ENCODE measurements at regions not wholly inside any gene's neighbourhood (a gene's known extent, or its start where the extent isn't known, plus 50 kb on each side); places are given as distances from the start of the nearest gene placed in this dataset.

- TF ChIP-seq ZBTB4 (CRISPR knock-in tag; IDR thresholded peaks at IDR 0.05), result no peak
- no peak for TF ChIP-seq KAT2A (conservative IDR thresholded peaks at IDR 0.05; ENCODE audit: control insufficient read depth, low read depth, low read length)
These were observed 282.1 kb upstream of the TMEM161B start (continued) for GRCh38 chr5:88550736-88551135.

DNA sequence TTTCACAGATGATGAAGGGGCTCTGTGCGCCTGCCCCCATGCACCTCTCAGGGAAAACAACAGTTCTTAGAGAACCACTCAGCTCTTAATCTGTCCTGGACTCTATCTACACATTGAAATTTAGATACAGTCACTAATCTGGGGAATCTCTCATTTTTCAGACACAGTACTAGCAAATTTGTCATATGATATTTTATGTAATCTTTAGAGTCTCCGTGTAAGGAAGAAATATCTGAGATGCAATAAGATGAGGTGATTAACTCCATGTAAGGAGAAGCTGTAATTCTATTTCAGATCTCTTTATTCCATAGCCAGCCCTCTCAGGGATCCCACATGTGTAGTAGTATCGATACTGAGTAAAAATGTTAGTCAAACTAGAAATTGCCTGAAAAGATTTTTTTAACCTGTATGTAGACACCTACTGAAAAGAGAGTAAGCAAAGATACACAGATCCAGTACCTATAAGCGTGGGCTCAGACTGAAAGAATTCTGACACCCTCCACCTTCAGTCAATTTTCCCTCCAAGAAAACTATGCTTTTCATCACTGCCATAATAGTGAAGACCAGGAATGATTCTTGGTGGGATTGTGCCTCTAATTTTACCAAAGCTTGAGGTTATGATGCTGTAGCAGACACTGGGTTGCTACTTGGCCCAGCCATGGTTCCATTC lies 279.6 kb upstream of the TMEM161B start:
- ChIA-PET SMC1A (ENCODE audit: uncharacterized antibody, unreplicated experiment) (no interaction called here), CTCF (no interaction called here), POLR2A (no interaction called here), RAD21 (ENCODE audit: unreplicated experiment) (no interaction called here)
- H3K4me2 ChIP-seq (ENCODE audit: control insufficient read depth, insufficient read depth), result no peak overlapping the region
- H3K4me1 ChIP-seq (ENCODE audit: control insufficient read depth, insufficient read depth, low read length), result no peaks in the 10 kb centered on the region
- H3K27me3 ChIP-seq (replicated peaks in 1 of 2; ENCODE audit: control insufficient read depth in 2 of 2, insufficient read depth in 2 of 2, low read length in 1 of 2), result no peaks in the 10 kb centered on the region
- no peak for ATAC-seq
- H3K79me2 ChIP-seq (ENCODE audit: control insufficient read depth, insufficient read depth, low read length), result no peaks in the 10 kb centered on the region
- no peak for TF ChIP-seq SRF (IDR thresholded peaks at IDR 0.05; ENCODE audit: low read depth in 2 of 2, low read length in 2 of 2)
- no peak for TF ChIP-seq TCF7 (IDR thresholded peaks at IDR 0.05; ENCODE audit: borderline replicate concordance)
- no peak for TF ChIP-seq HDAC2 (IDR thresholded peaks at IDR 0.05)
- TF ChIP-seq SMAD5 (IDR thresholded peaks at IDR 0.05; ENCODE audit: low read depth), result no peak
- no peak for TF ChIP-seq HCFC1 (IDR thresholded peaks at IDR 0.05; ENCODE audit: low read length)
- no peak for TF ChIP-seq TARDBP (IDR thresholded peaks at IDR 0.05; ENCODE audit: borderline replicate concordance)
- TF ChIP-seq TCF3 (IDR thresholded peaks at IDR 0.05; ENCODE audit: borderline replicate concordance, insufficient read depth, low read depth, low read length), result no peak
- no peak for TF ChIP-seq GATAD2B (conservative IDR thresholded peaks at IDR 0.05; ENCODE audit: low read depth)
- TF ChIP-seq DPF2 (IDR thresholded peaks at IDR 0.05), result no peak
- no peak for TF ChIP-seq TBL1XR1 (IDR thresholded peaks at IDR 0.05; ENCODE audit: low read depth, low read length)
- TF ChIP-seq ATF7 (IDR thresholded peaks at IDR 0.05; ENCODE audit: low read depth), result no peak
- no peak for TF ChIP-seq MEF2B (IDR thresholded peaks at IDR 0.05; ENCODE audit: partially characterized antibody, poor library complexity, severe bottlenecking)
- TF ChIP-seq EED (IDR thresholded peaks at IDR 0.05; ENCODE audit: low read depth), result no peak
- TF ChIP-seq LARP7 (IDR thresholded peaks at IDR 0.05), result no peak
- no peak for TF ChIP-seq PML (IDR thresholded peaks at IDR 0.05; ENCODE audit: low read length)
- TF ChIP-seq MYB (IDR thresholded peaks at IDR 0.05; ENCODE audit: borderline replicate concordance, low read depth, low read length), result no peak
- TF ChIP-seq MTA3 (IDR thresholded peaks at IDR 0.05; ENCODE audit: borderline replicate concordance, low read length), result no peak
- no peak for TF ChIP-seq FOS (IDR thresholded peaks at IDR 0.05; ENCODE audit: borderline replicate concordance, extremely low read depth, insufficient read length)
- no peak for TF ChIP-seq CTCF (IDR thresholded peaks at IDR 0.05 in 2 of 3, conservative IDR thresholded peaks at IDR 0.05 in 1 of 3; ENCODE audit: control insufficient read depth in 2 of 3, extremely low read depth in 1 of 3, insufficient read depth in 1 of 3, low read depth in 3 of 3, low read length in 3 of 3)
- TF ChIP-seq SPI1 (IDR thresholded peaks at IDR 0.05; ENCODE audit: borderline replicate concordance, insufficient read depth, low read depth, low read length), result no peak
- no peaks in the 10 kb centered on the region for H4K20me1 ChIP-seq (ENCODE audit: control insufficient read depth, insufficient read depth)
- no peak for FAIRE-seq
- WGBS (ENCODE audit: insufficient coverage, insufficient replicate concordance, low lambda C conversion rate, missing lambda C conversion rate), result 19% methylated on average over 4 of the region's 4 CpGs
- H3K9ac ChIP-seq (ENCODE audit: control insufficient read depth, insufficient read depth, low read length), result no peak overlapping the region
- no peak overlapping the region for H2AFZ ChIP-seq (ENCODE audit: control insufficient read depth, low read depth, low read length)
- H3K4me3 ChIP-seq, result no peak overlapping the region
- no peaks in the 10 kb centered on the region for H3K36me3 ChIP-seq (ENCODE audit: control insufficient read depth in 2 of 2, insufficient read depth in 2 of 2, low read length in 1 of 2)
- BruUV-seq (replicated peaks), result no TSS peak
- intact Hi-C loops (cut with micrococcal nuclease; ENCODE audit: unreplicated experiment), result no loop called here
- no peak for DNase-seq (ENCODE audit: low read depth, low spot score)
- in situ Hi-C loops (cut with MboI), result no loop called here
- no peaks in the 10 kb centered on the region for H3K9me3 ChIP-seq (replicated peaks; ENCODE audit: control insufficient read depth, insufficient read depth, low read length)
- no peak overlapping the region for H3K27ac ChIP-seq (ENCODE audit: control insufficient read depth, insufficient read depth)

Measured in GM12878 (cell line).